ENCODE measurements at regions not wholly inside any gene's neighbourhood (a gene's known extent, or its start where the extent isn't known, plus 50 kb on each side); places are given as distances from the start of the nearest gene placed in this dataset.

DNA sequence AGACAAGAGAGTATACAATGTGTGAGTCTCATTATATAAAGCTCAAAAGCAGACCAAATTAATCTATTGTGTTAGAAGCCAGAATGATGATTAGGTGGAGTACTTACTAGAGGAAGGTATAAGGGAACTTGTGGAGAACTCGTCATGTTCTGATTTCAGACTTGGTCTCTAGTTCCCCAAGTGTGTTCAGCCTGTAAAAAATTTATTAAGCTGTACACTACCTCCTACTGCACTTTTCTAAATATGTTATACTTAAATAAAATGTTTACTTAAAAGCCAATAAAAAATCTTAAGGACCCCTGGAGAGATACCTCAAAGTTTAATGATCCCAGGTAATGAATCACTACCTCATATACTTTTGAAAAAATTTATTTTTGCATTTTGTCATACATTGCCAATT lies 130.4 kb upstream of the PLCB4 start:
- TF ChIP-seq, protein P1, sequence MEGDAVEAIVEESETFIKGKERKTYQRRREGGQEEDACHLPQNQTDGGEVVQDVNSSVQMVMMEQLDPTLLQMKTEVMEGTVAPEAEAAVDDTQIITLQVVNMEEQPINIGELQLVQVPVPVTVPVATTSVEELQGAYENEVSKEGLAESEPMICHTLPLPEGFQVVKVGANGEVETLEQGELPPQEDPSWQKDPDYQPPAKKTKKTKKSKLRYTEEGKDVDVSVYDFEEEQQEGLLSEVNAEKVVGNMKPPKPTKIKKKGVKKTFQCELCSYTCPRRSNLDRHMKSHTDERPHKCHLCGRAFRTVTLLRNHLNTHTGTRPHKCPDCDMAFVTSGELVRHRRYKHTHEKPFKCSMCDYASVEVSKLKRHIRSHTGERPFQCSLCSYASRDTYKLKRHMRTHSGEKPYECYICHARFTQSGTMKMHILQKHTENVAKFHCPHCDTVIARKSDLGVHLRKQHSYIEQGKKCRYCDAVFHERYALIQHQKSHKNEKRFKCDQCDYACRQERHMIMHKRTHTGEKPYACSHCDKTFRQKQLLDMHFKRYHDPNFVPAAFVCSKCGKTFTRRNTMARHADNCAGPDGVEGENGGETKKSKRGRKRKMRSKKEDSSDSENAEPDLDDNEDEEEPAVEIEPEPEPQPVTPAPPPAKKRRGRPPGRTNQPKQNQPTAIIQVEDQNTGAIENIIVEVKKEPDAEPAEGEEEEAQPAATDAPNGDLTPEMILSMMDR (IDR thresholded peaks at IDR 0.05): no peak
- TF ChIP-seq POLR2A (IDR thresholded peaks at IDR 0.05): no peak

Measured in esophagus squamous epithelium (tissue), 4 donors.